GM23338 (cell line): ENCODE measurements at regions not wholly inside any gene's neighbourhood (a gene's known extent, or its start where the extent isn't known, plus 50 kb on each side); places are given as distances from the start of the nearest gene placed in this dataset.
"Not testable (repeated sequence)": the region's sequence is repeated elsewhere in the genome, so short reads cannot be mapped to it uniquely, and the experiment has no call there.

ENCODE experiments used
- ATAC-seq: fragments of 200-7000 bp; cut with Tn5 transposase; 3 replicates; pipeline ENCODE4 v1.9.1; 2020
- DNase-seq: peaks from one replicate; pipeline ENCODE4 v3.0.0-alpha.2; 2015; ENCODE audit warnings: low spot score
- H2AFZ ChIP-seq: fragments of 200-600 bp; sonication (generic); 2 replicates; pipeline ENCODE4 v1.8.0; 2016; ENCODE audit warnings: antibody characterized with exemption, mild to moderate bottlenecking, moderate library complexity
- H3F3A ChIP-seq: fragments of 200-600 bp; sonication (generic); replicated peaks from 2 replicates; pipeline ENCODE4 v1.8.0; 2017; ENCODE audit warnings: antibody characterized with exemption, mixed run types, low read depth
- H3K27ac ChIP-seq: fragments of 200-600 bp; sonication (generic); 2 replicates; pipeline ENCODE4 v1.6.1; 2016; ENCODE audit warnings: low read depth
- H3K27me3 ChIP-seq: fragments of 200-600 bp; sonication (generic); 2 replicates; pipeline ENCODE4 v1.8.0; 2016; ENCODE audit warnings: mild to moderate bottlenecking, mixed run types, moderate library complexity; ENCODE audit not compliant: insufficient read depth
- H3K36me3 ChIP-seq: fragments of 200-600 bp; sonication (generic); 2 replicates; pipeline ENCODE4 v1.8.0; 2016; ENCODE audit warnings: mild to moderate bottlenecking; ENCODE audit not compliant: insufficient read depth
- H3K4me1 ChIP-seq: fragments of 200-600 bp; sonication (generic); 2 replicates; pipeline ENCODE4 v1.8.0; 2016; ENCODE audit warnings: mild to moderate bottlenecking, moderate library complexity; ENCODE audit not compliant: insufficient read depth
- H3K4me2 ChIP-seq: fragments of 200-600 bp; sonication (generic); 2 replicates; pipeline ENCODE4 v1.7.1; 2017; ENCODE audit warnings: mixed run types
- H3K4me3 ChIP-seq: fragments of 200-600 bp; sonication (generic); 2 replicates; pipeline ENCODE4 v1.6.1; 2016; ENCODE audit warnings: mixed run types
- H3K79me2 ChIP-seq: fragments of 200-600 bp; sonication (generic); replicated peaks from 2 replicates; pipeline ENCODE4 v1.8.0; 2017; ENCODE audit warnings: mild to moderate bottlenecking; ENCODE audit not compliant: insufficient read depth
- H3K9me2 ChIP-seq: fragments of 200-600 bp; sonication (generic); 2 replicates; pipeline ENCODE4 v1.8.0; 2017; ENCODE audit not compliant: insufficient read depth
- H4K20me1 ChIP-seq: fragments of 200-600 bp; sonication (generic); replicated peaks from 2 replicates; pipeline ENCODE4 v1.8.0; 2017; ENCODE audit warnings: mild to moderate bottlenecking; ENCODE audit not compliant: insufficient read depth
- H3K27ac Mint-ChIP-seq: 2 replicates; pipeline ENCODE4 v1.8.0; 2020; ENCODE audit warnings: inconsistent platforms, mild to moderate bottlenecking, moderate library complexity, mixed read lengths
- H3K27me3 Mint-ChIP-seq: 3 replicates; pipeline ENCODE4 v1.8.0; 2022; ENCODE audit warnings: low read depth, mild to moderate bottlenecking, moderate library complexity, mixed read lengths, inconsistent platforms; ENCODE audit not compliant: insufficient read depth, poor library complexity
- H3K36me3 Mint-ChIP-seq: 3 replicates; pipeline ENCODE4 v1.8.0; 2021; ENCODE audit warnings: low read depth, mild to moderate bottlenecking, inconsistent platforms, moderate library complexity, mixed read lengths
- H3K4me1 Mint-ChIP-seq: 3 replicates; pipeline ENCODE4 v1.8.0; 2020; ENCODE audit warnings: mild to moderate bottlenecking, inconsistent platforms, mixed read lengths
- H3K4me3 Mint-ChIP-seq: 3 replicates; pipeline ENCODE4 v1.8.0; 2021; ENCODE audit warnings: moderate library complexity, mild to moderate bottlenecking, inconsistent platforms, mixed read lengths
- H3K9me3 Mint-ChIP-seq: 3 replicates; pipeline ENCODE4 v1.8.0; 2020; ENCODE audit warnings: moderate library complexity, mild to moderate bottlenecking, inconsistent platforms, mixed read lengths

DNA sequence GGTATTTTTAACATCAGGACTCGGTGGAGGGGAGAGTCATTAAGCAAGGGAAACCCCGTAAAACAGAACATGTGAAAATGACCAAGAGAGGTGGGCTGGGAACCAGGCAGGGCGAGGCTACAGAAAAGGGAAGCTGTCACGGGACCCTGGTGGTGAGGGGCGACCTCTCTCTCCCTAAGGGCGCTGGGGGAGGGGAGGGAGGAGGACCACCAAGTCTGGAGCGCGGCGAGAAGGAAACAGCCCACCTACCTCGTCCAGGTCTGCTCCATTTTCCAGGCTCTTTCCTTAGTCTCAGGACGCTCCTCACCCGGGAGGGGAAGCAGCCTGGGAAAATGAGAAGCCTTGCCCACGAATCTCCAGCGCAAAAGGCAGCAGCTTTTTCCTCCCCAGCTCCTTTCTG, 181.9 kb upstream of the NBPF9 start:
- H3K27me3 Mint-ChIP-seq, H3K9me2 ChIP-seq, H3K4me2 ChIP-seq, H3K27ac Mint-ChIP-seq, DNase-seq, H3K4me3 ChIP-seq, H2AFZ ChIP-seq, H3F3A ChIP-seq, H3K79me2 ChIP-seq, H3K4me3 Mint-ChIP-seq, H3K9me3 Mint-ChIP-seq, H3K36me3 ChIP-seq, H3K27me3 ChIP-seq, H3K36me3 Mint-ChIP-seq, H3K4me1 Mint-ChIP-seq, H3K27ac ChIP-seq, H4K20me1 ChIP-seq, H3K4me1 ChIP-seq: not testable (repeated sequence)
- ATAC-seq: peak; percentile 47

DNA sequence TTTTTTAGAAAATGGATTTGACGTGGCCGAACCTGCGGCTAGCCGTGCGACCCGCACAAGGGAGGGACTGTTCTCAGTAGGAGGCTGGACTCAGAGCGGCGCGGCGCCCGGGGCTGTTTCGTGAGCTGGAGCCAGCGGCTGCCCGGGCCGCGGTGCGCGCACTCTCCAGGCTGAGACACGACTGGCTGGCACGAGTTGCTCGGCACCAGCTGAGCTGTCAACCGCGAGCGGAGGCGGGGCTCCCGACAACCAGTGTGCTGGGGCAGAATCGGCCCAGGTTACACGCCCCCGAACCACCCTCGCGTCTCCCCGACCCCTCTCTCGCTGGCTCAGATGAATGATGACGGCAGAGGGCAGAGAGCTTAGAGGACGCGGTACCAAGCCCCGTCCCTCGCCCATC, 182.3 kb upstream of the NBPF9 start:
- H3K79me2 ChIP-seq, H3K27me3 Mint-ChIP-seq, DNase-seq, H3K9me2 ChIP-seq, H2AFZ ChIP-seq, H3K36me3 Mint-ChIP-seq, H3F3A ChIP-seq, H3K4me2 ChIP-seq, H3K27ac ChIP-seq, H3K27me3 ChIP-seq, H3K27ac Mint-ChIP-seq, H3K4me1 Mint-ChIP-seq, H4K20me1 ChIP-seq, H3K4me1 ChIP-seq, H3K9me3 Mint-ChIP-seq, H3K4me3 ChIP-seq, H3K36me3 ChIP-seq: not testable (repeated sequence)
- peak overlapping the region; percentile 79 for H3K4me3 Mint-ChIP-seq
- ATAC-seq: peak; percentile 93

DNA sequence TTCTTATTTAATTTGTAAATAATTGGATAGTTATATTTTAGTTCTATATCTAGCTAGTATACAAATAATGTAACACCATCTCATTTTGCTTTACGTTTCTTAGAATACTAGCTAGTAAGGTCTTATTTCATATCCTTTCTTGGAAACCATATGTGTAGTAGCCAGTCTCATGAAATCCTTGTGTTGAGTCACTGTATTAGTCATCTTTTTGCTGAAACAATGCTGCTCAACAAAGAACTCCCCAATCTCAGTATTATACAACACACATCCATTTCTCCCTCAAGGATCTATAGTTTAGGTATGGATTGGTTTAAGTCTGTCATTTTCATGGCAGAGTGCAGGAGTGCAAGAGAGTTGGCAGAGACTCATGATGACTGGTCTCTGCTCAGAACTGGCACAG, 185.2 kb upstream of the NBPF9 start:
- H3K36me3 ChIP-seq, H3K4me3 Mint-ChIP-seq, H3K9me2 ChIP-seq, H3K27me3 ChIP-seq, H3K27ac Mint-ChIP-seq, ATAC-seq, H2AFZ ChIP-seq, H3K36me3 Mint-ChIP-seq, H3K4me3 ChIP-seq, H3K27ac ChIP-seq, H3F3A ChIP-seq, H3K4me2 ChIP-seq, DNase-seq, H3K9me3 Mint-ChIP-seq, H3K4me1 Mint-ChIP-seq, H3K4me1 ChIP-seq, H3K79me2 ChIP-seq, H4K20me1 ChIP-seq, H3K27me3 Mint-ChIP-seq: not testable (repeated sequence)

DNA sequence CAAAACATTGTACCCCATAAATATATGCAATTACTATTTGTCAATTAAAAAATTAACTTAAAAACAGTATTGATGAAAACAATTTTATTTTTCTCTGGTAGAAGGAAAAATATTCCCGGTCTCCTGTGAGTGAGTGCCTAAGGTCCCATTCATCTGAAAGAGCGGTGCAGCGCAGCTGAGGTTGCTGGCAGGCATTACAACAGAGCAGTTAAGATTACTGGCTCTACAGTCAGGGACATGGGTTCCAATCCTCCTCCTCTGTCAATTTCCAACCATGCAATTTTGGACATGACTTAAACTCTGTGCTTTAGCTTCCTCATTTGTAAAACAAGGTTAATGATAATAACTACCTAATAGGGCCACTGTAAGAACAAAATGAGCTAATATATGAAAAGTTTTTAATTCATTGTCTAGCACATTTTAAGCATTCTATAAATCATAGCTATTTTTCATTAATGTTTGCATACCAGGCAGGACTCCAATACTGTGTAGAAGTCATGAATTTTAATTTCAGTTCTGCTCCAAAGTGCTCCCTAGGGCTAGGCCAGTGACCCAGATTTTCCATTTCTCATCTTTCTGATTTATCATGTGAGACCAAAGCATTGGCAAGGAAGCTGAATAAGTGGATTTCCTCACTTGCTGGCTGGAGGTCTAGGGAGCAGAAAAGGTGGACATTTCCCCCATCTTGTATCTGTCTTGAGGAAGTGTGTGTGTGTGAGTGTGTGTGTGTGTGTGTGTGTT, 174.2 kb upstream of the NBPF19 start:
- H3K79me2 ChIP-seq, DNase-seq, H3K36me3 ChIP-seq, H3K4me3 Mint-ChIP-seq, ATAC-seq, H3K27ac ChIP-seq, H3K9me3 Mint-ChIP-seq, H3K27me3 Mint-ChIP-seq, H3K4me3 ChIP-seq, H2AFZ ChIP-seq, H3K9me2 ChIP-seq, H3K4me1 Mint-ChIP-seq, H3K36me3 Mint-ChIP-seq, H3K27ac Mint-ChIP-seq, H3K27me3 ChIP-seq, H3K4me2 ChIP-seq, H4K20me1 ChIP-seq, H3F3A ChIP-seq, H3K4me1 ChIP-seq: not testable (repeated sequence)

DNA sequence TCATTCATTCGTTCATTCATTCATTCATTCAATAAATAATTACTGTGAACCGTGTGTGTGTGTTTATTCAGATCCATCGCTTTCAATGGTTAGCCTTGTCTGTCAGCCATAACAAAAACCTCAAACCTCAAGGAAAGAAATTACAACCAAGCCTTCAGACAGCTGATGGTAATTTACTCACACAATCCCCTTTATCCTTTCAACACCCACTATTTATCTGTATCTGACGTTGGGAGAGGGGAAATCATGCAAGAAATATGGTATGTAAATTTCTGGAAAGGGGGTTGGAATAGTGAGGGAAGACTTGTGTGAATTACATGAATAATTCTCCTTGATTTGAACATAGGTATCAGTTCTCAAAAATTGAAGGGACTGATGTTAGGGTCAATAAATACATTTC, 173.6 kb upstream of the NBPF19 start:
- not testable (repeated sequence) for H3K27ac Mint-ChIP-seq, H4K20me1 ChIP-seq, H3K4me2 ChIP-seq, DNase-seq, H3F3A ChIP-seq, H3K9me3 Mint-ChIP-seq, H3K4me3 ChIP-seq, H3K27ac ChIP-seq, H3K4me1 Mint-ChIP-seq, H3K27me3 Mint-ChIP-seq, H3K4me1 ChIP-seq, H3K79me2 ChIP-seq, H3K4me3 Mint-ChIP-seq, H3K36me3 Mint-ChIP-seq, H3K27me3 ChIP-seq, H2AFZ ChIP-seq, H3K9me2 ChIP-seq, ATAC-seq, H3K36me3 ChIP-seq

DNA sequence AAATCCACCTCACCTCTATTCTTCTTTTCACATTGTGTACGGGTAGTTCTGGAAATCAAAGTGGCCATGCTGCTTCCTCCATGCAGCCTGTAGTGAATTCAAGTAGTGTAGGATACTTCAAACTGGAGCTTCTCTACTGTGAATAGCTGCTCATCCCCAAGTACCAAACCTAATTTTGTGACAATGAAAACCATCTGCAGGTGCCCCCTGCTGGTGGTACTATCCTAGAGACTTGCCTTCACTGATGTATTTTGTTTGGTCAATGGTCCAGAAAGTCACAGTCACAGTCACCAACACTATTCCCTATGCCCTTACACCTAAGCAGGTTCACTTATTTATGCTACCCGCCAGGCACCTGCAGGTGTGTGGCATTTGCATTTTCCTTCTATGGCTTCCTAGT, 170.0 kb upstream of the NBPF19 start:
- not testable (repeated sequence) for H3K27ac Mint-ChIP-seq, H3K36me3 ChIP-seq, H3K27me3 ChIP-seq, H3K79me2 ChIP-seq, H3K4me3 ChIP-seq, H2AFZ ChIP-seq, H3K4me3 Mint-ChIP-seq, H3K27ac ChIP-seq, H4K20me1 ChIP-seq, DNase-seq, H3K36me3 Mint-ChIP-seq, H3K9me2 ChIP-seq, H3K9me3 Mint-ChIP-seq, H3K4me1 ChIP-seq, H3K4me2 ChIP-seq, H3F3A ChIP-seq, H3K27me3 Mint-ChIP-seq, H3K4me1 Mint-ChIP-seq
- peak; percentile 85 for ATAC-seq

DNA sequence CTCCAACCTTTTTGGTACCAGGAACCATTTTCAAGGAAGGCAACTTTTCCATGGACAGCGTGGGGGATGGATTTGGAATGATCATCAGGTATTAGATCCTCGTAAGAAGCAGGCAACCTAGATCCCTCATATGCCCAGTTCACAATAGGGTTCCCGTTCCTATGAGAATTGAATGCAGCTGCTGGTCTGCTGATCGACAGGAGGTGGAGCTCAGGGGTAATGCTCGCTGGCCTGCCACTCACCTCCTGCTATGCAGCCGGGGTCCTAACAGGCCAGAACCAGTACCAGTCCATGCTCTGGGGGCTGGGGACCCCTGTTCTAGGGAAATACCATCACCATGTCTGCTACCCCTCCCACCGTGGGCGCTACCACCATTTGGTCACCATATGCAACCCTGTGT, 167.2 kb upstream of the NBPF19 start:
- not testable (repeated sequence) for H3K27ac ChIP-seq, H3F3A ChIP-seq, H3K27me3 Mint-ChIP-seq, H3K4me3 Mint-ChIP-seq, H3K27ac Mint-ChIP-seq, H2AFZ ChIP-seq, H3K27me3 ChIP-seq, H3K4me1 Mint-ChIP-seq, H4K20me1 ChIP-seq, H3K36me3 ChIP-seq, H3K4me2 ChIP-seq, H3K79me2 ChIP-seq, H3K9me2 ChIP-seq, H3K4me3 ChIP-seq, H3K36me3 Mint-ChIP-seq, H3K9me3 Mint-ChIP-seq, DNase-seq, H3K4me1 ChIP-seq
- peak; percentile 53 for ATAC-seq
